ENCODE measurements at regions not wholly inside any gene's neighbourhood (a gene's known extent, or its start where the extent isn't known, plus 50 kb on each side); places are given as distances from the start of the nearest gene placed in this dataset.

DNA sequence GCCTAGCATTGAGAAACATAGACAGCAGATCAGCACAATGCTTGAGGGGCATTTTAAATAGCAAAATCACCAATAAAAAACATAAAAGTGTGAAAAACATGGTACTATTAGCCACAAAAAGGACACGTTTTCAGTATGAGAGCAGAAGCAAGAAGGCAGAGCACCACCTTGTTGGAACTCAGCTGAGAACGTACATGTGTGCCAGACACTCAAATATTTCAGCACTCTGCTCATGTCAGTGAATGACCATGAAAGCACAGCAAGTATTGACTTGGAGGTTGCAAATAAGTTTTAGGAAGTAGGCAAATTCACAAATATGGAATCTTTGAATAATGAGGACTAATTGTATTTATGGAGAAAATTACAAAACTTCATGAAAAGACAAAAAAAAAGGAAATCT lies 193.4 kb upstream of the PKN2 start:
- intact Hi-C loops (cut with DNase I; ENCODE audit: low total_unique reads), result no loop called here
- no peaks in the 10 kb centered on the region for H3K27me3 ChIP-seq
- no peak for ATAC-seq
- TF ChIP-seq POLR2A (IDR thresholded peaks at IDR 0.05), result no peak
- TF ChIP-seq, protein P1, sequence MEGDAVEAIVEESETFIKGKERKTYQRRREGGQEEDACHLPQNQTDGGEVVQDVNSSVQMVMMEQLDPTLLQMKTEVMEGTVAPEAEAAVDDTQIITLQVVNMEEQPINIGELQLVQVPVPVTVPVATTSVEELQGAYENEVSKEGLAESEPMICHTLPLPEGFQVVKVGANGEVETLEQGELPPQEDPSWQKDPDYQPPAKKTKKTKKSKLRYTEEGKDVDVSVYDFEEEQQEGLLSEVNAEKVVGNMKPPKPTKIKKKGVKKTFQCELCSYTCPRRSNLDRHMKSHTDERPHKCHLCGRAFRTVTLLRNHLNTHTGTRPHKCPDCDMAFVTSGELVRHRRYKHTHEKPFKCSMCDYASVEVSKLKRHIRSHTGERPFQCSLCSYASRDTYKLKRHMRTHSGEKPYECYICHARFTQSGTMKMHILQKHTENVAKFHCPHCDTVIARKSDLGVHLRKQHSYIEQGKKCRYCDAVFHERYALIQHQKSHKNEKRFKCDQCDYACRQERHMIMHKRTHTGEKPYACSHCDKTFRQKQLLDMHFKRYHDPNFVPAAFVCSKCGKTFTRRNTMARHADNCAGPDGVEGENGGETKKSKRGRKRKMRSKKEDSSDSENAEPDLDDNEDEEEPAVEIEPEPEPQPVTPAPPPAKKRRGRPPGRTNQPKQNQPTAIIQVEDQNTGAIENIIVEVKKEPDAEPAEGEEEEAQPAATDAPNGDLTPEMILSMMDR (IDR thresholded peaks at IDR 0.05 in 4 of 5, conservative IDR thresholded peaks at IDR 0.05 in 1 of 5), result no peak
- in situ Hi-C loops (cut with MboI; ENCODE audit: low sequenced_read_pairs in 4 of 4), result no loop called here
- H3K27ac ChIP-seq, result no peak overlapping the region
- H3K36me3 ChIP-seq, result no peaks in the 10 kb centered on the region
- no peak for DNase-seq
- H3K4me3 ChIP-seq, result no peak overlapping the region
- no peaks in the 10 kb centered on the region for H3K9me3 ChIP-seq
- H3K4me1 ChIP-seq, result no peaks in the 10 kb centered on the region

DNA sequence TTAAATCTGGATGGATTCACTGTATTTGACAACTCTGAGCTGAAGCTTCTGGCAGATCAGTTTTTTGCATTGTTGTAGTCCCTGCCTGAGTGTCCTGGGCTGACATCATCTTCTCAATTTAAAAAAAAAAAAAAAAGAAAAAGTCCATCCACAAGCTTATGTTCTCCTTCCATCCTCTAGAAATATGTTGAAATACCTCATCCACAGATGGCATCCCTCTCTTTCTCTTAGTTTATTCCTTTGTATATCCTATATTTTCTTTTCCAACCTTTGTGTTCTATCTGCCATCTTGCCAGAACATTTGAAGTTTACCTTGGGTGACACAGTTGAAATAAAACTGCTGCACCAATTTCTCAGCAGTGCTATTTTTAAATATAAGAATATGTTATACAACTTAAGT lies 184.4 kb upstream of the PKN2 start:
- H3K36me3 ChIP-seq, result no peaks in the 10 kb centered on the region
- ATAC-seq (no peak), DNase-seq (no peak)
- H3K27ac ChIP-seq, result no peak overlapping the region
- no peaks in the 10 kb centered on the region for H3K27me3 ChIP-seq
- H3K4me3 ChIP-seq, result no peak overlapping the region
- no peak for TF ChIP-seq POLR2A (IDR thresholded peaks at IDR 0.05)
- TF ChIP-seq, protein P1 (IDR thresholded peaks at IDR 0.05 in 4 of 5, conservative IDR thresholded peaks at IDR 0.05 in 1 of 5), result no peak
- in situ Hi-C loops (cut with MboI; ENCODE audit: low sequenced_read_pairs in 4 of 4) (no loop called here), intact Hi-C loops (cut with DNase I; ENCODE audit: low total_unique reads) (no loop called here)
- no peaks in the 10 kb centered on the region for H3K9me3 ChIP-seq
- no peaks in the 10 kb centered on the region for H3K4me1 ChIP-seq

DNA sequence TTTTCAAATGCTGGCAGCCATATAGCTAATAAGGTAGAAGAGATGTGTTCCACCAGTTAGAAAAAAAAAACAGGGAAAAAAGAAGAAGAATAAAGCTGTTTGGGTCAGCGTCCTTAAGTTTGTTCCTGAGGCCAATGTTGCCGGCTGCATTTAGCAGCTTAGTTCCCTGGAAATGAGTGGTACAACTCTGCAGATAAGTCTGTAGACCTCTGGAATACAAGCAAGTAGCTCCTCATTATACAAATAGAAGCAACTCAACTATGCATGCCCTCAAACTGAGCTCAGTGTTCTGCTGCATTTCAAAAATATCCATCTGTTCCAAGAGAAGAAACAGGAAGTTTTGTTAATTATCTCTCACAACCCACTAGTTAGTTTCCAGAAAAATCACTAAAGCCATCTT lies 181.2 kb upstream of the PKN2 start:
- TF ChIP-seq, protein P1 (IDR thresholded peaks at IDR 0.05 in 4 of 5, conservative IDR thresholded peaks at IDR 0.05 in 1 of 5), result no peak
- TF ChIP-seq POLR2A (IDR thresholded peaks at IDR 0.05), result no peak
- H3K9me3 ChIP-seq, result no peaks in the 10 kb centered on the region
- no peak overlapping the region for H3K4me3 ChIP-seq
- DNase-seq (no peak), ATAC-seq (no peak)
- no peaks in the 10 kb centered on the region for H3K27me3 ChIP-seq
- H3K27ac ChIP-seq, result no peak overlapping the region
- no peaks in the 10 kb centered on the region for H3K36me3 ChIP-seq
- in situ Hi-C loops (cut with MboI; ENCODE audit: low sequenced_read_pairs in 4 of 4), result no loop called here
- no peaks in the 10 kb centered on the region for H3K4me1 ChIP-seq
- intact Hi-C loops (cut with DNase I; ENCODE audit: low total_unique reads), result no loop called here

DNA sequence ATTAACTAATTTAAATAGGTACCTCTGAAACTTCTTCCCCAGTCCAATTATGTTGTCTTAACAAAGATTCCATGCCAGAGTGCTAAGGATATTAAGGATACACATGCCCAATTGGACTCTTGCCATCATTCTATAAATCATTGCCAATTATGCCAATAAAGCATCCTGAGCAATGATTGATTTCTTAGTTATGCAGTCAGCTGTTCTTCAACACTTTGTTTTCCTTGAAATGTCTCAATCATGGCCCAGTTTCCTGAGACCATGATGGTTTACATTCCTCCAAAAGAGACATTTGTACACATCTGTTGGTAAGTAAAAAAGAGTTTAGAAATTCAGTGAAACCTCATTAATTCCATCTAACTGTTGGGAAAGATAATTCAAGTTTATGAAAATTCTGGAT lies 180.4 kb upstream of the PKN2 start:
- H3K27me3 ChIP-seq, result no peaks in the 10 kb centered on the region
- ATAC-seq (no peak), DNase-seq (no peak)
- TF ChIP-seq, protein P1 (IDR thresholded peaks at IDR 0.05 in 4 of 5, conservative IDR thresholded peaks at IDR 0.05 in 1 of 5), result no peak
- TF ChIP-seq POLR2A (IDR thresholded peaks at IDR 0.05), result no peak
- no peak overlapping the region for H3K4me3 ChIP-seq
- in situ Hi-C loops (cut with MboI; ENCODE audit: low sequenced_read_pairs in 4 of 4), result no loop called here
- no peaks in the 10 kb centered on the region for H3K9me3 ChIP-seq
- intact Hi-C loops (cut with DNase I; ENCODE audit: low total_unique reads), result no loop called here
- no peak overlapping the region for H3K27ac ChIP-seq
- H3K4me1 ChIP-seq, result no peaks in the 10 kb centered on the region
- no peaks in the 10 kb centered on the region for H3K36me3 ChIP-seq

DNA sequence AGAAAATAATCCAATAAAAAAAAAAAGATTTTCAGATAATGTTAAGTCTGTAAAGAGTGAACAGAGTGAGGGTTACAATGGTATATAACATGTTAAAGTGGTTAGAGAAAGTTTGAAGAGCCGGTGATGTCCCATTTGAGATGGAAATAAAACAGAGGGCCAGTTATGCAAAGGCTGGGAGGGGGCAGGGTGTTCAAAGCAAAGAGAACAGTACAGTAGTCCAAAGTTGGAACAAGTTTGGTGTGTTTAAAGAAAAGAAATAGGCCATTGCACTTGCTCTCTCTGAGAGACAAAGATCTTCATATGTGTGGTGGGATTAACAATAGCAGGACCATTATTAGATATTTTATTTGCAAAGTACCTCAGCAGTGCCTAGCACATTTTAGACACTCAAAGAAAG lies 179.5 kb upstream of the PKN2 start:
- intact Hi-C loops (cut with DNase I; ENCODE audit: low total_unique reads), result no loop called here

More for the DNA sequence above, 179.5 kb upstream of the PKN2 start:
- ATAC-seq, result no peak
- Histone ChIP-seq H3K27me3 (no peaks in the 10 kb centered on the region), H3K36me3 (no peaks in the 10 kb centered on the region), H3K9me3 (no peaks in the 10 kb centered on the region), H3K4me3 (no peak overlapping the region), H3K27ac (no peak overlapping the region), H3K4me1 (no peaks in the 10 kb centered on the region)
- TF ChIP-seq, protein P1 (IDR thresholded peaks at IDR 0.05 in 4 of 5, conservative IDR thresholded peaks at IDR 0.05 in 1 of 5), result no peak
- TF ChIP-seq POLR2A (IDR thresholded peaks at IDR 0.05), result no peak
- in situ Hi-C loops (cut with MboI; ENCODE audit: low sequenced_read_pairs in 4 of 4), result no loop called here
- DNase-seq, result no peak

Data from gastrocnemius medialis (tissue), 4 donors.